Lower lobe of right lung (tissue), 2 donors: ENCODE measurements at regions not wholly inside any gene's neighbourhood (a gene's known extent, or its start where the extent isn't known, plus 50 kb on each side); places are given as distances from the start of the nearest gene placed in this dataset.

Experiments
- ATAC-seq, 2 donors: fragments of 200-7000 bp; cut with Tn5 transposase; one replicate each; pipeline ENCODE4 v1.9.1; 2020 to 2022; ENCODE audit warnings: mild to moderate bottlenecking in 2 of 2, moderate library complexity in 2 of 2
- DNase-seq: peaks from one replicate; pipeline ENCODE4 v3.0.0-alpha.2; 2020
- H3K27ac ChIP-seq: fragments of 200-600 bp; one replicate; pipeline ENCODE4 v1.8.0; 2022
- H3K27me3 ChIP-seq: fragments of 200-600 bp; one replicate; pipeline ENCODE4 v1.8.0; 2022; ENCODE audit warnings: low read depth
- H3K36me3 ChIP-seq: fragments of 200-600 bp; one replicate; pipeline ENCODE4 v1.8.0; 2022; ENCODE audit warnings: mild to moderate bottlenecking
- H3K4me1 ChIP-seq: fragments of 200-600 bp; one replicate; pipeline ENCODE4 v1.8.0; 2022
- H3K4me3 ChIP-seq: fragments of 200-600 bp; one replicate; pipeline ENCODE4 v1.8.0; 2022; ENCODE audit warnings: mild to moderate bottlenecking
- H3K9me3 ChIP-seq: fragments of 200-600 bp; one replicate; pipeline ENCODE4 v1.8.0; 2022
- intact Hi-C: fragments of 100-400 bp; cut with DNase I; formaldehyde crosslinking; loops from one replicate; pipeline ENCODE4 v1.11.0; 2022
- TF ChIP-seq, protein P1 (sequence below): fragments of 200-600 bp; IDR thresholded peaks from one replicate; pipeline ENCODE4 v1.8.0; 2022; ENCODE audit warnings: antibody characterized with exemption, mild to moderate bottlenecking
- donor health status: DM: no; HTN: yes; CAD: no; lungs with severe emphysema.

GRCh38 chr4:114236171-114236769, 256.8 kb upstream of the ARSJ start:
- Histone ChIP-seq H3K4me3 (no peak overlapping the region), H3K9me3 (no peaks in the 10 kb centered on the region), H3K27me3 (no peaks in the 10 kb centered on the region), H3K36me3 (no peaks in the 10 kb centered on the region), H3K4me1 (no peaks in the 10 kb centered on the region), H3K27ac (no peak overlapping the region)
- TF ChIP-seq, protein P1, sequence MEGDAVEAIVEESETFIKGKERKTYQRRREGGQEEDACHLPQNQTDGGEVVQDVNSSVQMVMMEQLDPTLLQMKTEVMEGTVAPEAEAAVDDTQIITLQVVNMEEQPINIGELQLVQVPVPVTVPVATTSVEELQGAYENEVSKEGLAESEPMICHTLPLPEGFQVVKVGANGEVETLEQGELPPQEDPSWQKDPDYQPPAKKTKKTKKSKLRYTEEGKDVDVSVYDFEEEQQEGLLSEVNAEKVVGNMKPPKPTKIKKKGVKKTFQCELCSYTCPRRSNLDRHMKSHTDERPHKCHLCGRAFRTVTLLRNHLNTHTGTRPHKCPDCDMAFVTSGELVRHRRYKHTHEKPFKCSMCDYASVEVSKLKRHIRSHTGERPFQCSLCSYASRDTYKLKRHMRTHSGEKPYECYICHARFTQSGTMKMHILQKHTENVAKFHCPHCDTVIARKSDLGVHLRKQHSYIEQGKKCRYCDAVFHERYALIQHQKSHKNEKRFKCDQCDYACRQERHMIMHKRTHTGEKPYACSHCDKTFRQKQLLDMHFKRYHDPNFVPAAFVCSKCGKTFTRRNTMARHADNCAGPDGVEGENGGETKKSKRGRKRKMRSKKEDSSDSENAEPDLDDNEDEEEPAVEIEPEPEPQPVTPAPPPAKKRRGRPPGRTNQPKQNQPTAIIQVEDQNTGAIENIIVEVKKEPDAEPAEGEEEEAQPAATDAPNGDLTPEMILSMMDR: no peak
- no peak for DNase-seq
- no peak for ATAC-seq
- intact Hi-C loops: no loop called here

GRCh38 chr4:114237997-114238396, 258.6 kb upstream of the ARSJ start:
- TF ChIP-seq, protein P1: no peak
- intact Hi-C loops: no loop called here
- no peak for ATAC-seq

GRCh38 chr4:114249561-114249960, 270.1 kb upstream of the ARSJ start:
- TF ChIP-seq, protein P1: no peak
- no peak for DNase-seq
- H3K4me1 ChIP-seq: no peaks in the 10 kb centered on the region
- H3K27me3 ChIP-seq: no peaks in the 10 kb centered on the region
- no peak overlapping the region for H3K4me3 ChIP-seq
- H3K9me3 ChIP-seq: no peaks in the 10 kb centered on the region
- ATAC-seq: no peak
- H3K36me3 ChIP-seq: no peaks in the 10 kb centered on the region
- no peak overlapping the region for H3K27ac ChIP-seq
- intact Hi-C loops: no loop called here

More at GRCh38 chr4:114237997-114238396, 258.6 kb upstream of the ARSJ start:
- Histone ChIP-seq H3K27ac (no peak overlapping the region), H3K4me1 (no peaks in the 10 kb centered on the region), H3K27me3 (no peaks in the 10 kb centered on the region), H3K36me3 (no peaks in the 10 kb centered on the region), H3K4me3 (no peak overlapping the region), H3K9me3 (no peaks in the 10 kb centered on the region)
- DNase-seq: no peak

DNA sequence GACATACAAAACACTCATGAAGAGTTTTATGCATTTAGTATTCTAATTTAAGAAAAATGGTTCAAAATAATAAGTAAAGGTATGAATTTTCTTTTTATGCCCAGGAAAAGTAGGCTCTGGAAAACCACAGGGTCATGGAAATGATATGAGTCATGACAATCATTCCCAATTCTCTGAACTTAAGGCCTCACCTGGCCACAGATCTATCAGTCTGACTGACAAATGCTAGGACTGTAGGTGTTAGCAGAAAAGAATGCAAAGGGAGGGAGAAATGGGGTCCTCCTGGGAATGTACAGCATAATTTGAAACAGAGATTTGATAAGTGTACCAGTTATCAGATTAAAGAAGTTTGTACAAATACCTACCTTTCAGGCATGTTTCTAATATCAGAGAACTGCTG, 270.5 kb upstream of the ARSJ start:
- no peaks in the 10 kb centered on the region for H3K27me3 ChIP-seq
- intact Hi-C loops: no loop called here
- no peaks in the 10 kb centered on the region for H3K9me3 ChIP-seq
- DNase-seq (no peak), ATAC-seq (no peak)
- TF ChIP-seq, protein P1: no peak
- no peak overlapping the region for H3K4me3 ChIP-seq
- H3K27ac ChIP-seq: no peak overlapping the region
- no peaks in the 10 kb centered on the region for H3K36me3 ChIP-seq
- H3K4me1 ChIP-seq: no peaks in the 10 kb centered on the region

DNA sequence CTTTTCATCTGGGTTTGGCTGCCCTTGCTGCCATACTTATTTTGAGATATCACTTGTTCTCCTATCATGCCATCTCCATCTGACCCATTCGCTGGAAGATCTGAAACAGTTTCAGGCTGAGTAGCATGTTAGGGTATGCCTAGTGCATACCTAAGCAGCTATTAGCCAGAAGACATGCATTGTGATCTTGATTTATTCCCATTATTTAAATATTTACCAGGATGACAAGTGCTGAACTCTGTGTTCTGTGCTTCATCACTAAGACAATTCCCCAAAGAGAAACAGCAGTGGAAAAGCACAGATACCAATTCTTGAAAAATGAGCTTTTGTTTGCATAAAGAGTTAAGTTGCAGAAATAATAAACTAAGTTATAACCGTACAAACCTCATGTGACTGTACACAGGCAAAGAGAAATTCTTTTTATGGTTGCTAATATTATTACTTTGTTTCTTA, 271.0 kb upstream of the ARSJ start:
- Histone ChIP-seq H3K27me3 (no peaks in the 10 kb centered on the region), H3K36me3 (no peaks in the 10 kb centered on the region), H3K4me1 (no peaks in the 10 kb centered on the region), H3K4me3 (no peak overlapping the region), H3K27ac (no peak overlapping the region), H3K9me3 (no peaks in the 10 kb centered on the region)
- DNase-seq: no peak
- ATAC-seq: no peak
- intact Hi-C loops: no loop called here
- TF ChIP-seq, protein P1: no peak

GRCh38 chr4:114251020-114251419, 271.6 kb upstream of the ARSJ start:
- TF ChIP-seq, protein P1: no peak
- no peak for ATAC-seq
- intact Hi-C loops: no loop called here

More at GRCh38 chr4:114251020-114251419, 271.6 kb upstream of the ARSJ start:
- H3K27ac ChIP-seq: no peak overlapping the region
- H3K4me1 ChIP-seq: no peaks in the 10 kb centered on the region
- H3K36me3 ChIP-seq: no peaks in the 10 kb centered on the region
- no peaks in the 10 kb centered on the region for H3K27me3 ChIP-seq
- no peak overlapping the region for H3K4me3 ChIP-seq
- no peak for DNase-seq
- no peaks in the 10 kb centered on the region for H3K9me3 ChIP-seq
